ENCODE measurements at regions not wholly inside any gene's neighbourhood (a gene's known extent, or its start where the extent isn't known, plus 50 kb on each side); places are given as distances from the start of the nearest gene placed in this dataset.

DNA sequence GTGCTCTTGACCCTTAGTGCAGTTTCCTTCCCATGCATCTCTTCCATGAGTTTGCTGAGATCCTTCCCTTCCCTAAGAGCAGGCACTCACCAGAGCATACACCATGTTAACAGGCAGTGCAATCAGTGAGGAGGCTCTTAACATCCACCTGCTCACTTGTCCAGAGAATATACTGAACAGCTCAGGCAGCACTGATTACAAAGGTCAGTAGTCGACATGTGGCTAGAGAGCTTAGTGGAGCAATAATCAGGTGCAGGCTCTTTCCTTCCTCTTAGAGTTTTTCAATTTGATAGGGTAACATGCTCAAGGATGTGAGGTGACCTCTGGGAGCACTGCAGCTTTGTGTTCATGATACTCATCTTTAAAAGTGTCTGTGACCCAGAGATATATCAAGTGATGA is 144.1 kb upstream of the SETBP1 start:
- Histone ChIP-seq H3K36me3 (ENCODE audit: insufficient read depth, low read length) (no peaks in the 10 kb centered on the region), H3K4me3 (ENCODE audit: low read length) (no peak overlapping the region), H3K27me3 (ENCODE audit: control insufficient read depth in 1 of 2, insufficient read depth in 2 of 2, low read length in 2 of 2) (no peaks in the 10 kb centered on the region), H3K4me1 (ENCODE audit: insufficient read depth, low read length) (no peaks in the 10 kb centered on the region), H3K27ac (ENCODE audit: low read depth in 1 of 2, low read length in 2 of 2) (no peak overlapping the region), H3K9me3 (ENCODE audit: control insufficient read depth in 1 of 2, insufficient read depth in 1 of 2, low read length in 2 of 2) (no peaks in the 10 kb centered on the region)
- intact Hi-C loops (cut with DNase I, micrococcal nuclease): no loop called here
- ChIA-PET POLR2A (interaction anchor here (0.6 kb wide), 1 partner anchor 28 kb away, joined by 3 read pairs; no protein-coding TSS in a partner anchor), CTCF (no interaction called here)
- H3K4me1 Mint-ChIP-seq (ENCODE audit: low read depth): no peaks in the 10 kb centered on the region
- H3K4me3 Mint-ChIP-seq: no peak overlapping the region
- DNase-seq (no peak), ATAC-seq (ENCODE audit: poor library complexity) (no peak)
- H3K27ac Mint-ChIP-seq: no peak overlapping the region
- no peaks in the 10 kb centered on the region for H3K9me3 Mint-ChIP-seq
- TF ChIP-seq, protein P1, sequence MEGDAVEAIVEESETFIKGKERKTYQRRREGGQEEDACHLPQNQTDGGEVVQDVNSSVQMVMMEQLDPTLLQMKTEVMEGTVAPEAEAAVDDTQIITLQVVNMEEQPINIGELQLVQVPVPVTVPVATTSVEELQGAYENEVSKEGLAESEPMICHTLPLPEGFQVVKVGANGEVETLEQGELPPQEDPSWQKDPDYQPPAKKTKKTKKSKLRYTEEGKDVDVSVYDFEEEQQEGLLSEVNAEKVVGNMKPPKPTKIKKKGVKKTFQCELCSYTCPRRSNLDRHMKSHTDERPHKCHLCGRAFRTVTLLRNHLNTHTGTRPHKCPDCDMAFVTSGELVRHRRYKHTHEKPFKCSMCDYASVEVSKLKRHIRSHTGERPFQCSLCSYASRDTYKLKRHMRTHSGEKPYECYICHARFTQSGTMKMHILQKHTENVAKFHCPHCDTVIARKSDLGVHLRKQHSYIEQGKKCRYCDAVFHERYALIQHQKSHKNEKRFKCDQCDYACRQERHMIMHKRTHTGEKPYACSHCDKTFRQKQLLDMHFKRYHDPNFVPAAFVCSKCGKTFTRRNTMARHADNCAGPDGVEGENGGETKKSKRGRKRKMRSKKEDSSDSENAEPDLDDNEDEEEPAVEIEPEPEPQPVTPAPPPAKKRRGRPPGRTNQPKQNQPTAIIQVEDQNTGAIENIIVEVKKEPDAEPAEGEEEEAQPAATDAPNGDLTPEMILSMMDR (IDR thresholded peaks at IDR 0.05): no peak
- H3K36me3 Mint-ChIP-seq (ENCODE audit: low read depth): no peaks in the 10 kb centered on the region
- no peaks in the 10 kb centered on the region for H3K27me3 Mint-ChIP-seq

DNA sequence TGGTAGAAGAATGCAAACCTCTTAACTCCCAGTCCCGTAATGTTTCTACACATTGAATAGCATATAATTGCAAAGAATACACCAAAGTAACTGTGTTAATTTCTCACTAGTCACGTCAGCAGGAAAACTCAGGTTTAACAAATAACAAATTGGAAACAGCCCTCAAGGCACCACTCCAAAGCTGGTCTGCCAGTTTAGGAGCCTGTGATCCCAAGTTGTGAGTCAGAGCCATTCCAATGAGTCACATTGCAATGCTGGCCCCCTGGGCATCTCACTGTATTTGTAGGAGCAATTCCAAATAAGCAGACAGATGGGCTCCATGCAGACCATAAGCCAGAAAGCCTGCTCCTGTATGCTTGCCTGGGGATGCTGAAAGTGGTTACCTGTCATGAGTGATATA is 143.2 kb upstream of the SETBP1 start:
- CTCF ChIA-PET: no interaction called here
- H3K4me1 Mint-ChIP-seq (ENCODE audit: low read depth): no peaks in the 10 kb centered on the region

DNA sequence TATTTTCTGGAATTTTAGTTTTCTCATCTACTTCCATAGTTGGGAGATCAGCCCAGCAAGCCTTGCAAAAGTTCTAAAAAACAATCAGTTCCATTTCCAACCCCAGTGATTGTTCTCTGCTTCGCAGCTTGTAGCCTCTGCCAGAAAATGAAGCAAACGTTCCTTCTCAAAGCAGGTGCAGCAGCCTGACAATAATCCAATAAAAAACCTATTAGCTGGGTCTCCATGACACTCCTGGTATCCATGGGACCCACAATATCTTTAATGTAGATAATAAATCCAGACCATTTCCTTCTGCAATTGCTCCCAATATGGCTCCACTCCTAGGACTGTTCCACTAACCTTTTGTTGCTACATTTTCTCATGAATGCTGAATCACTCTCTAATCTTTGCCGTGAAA is 140.8 kb upstream of the SETBP1 start:
- TF ChIP-seq, protein P1 (IDR thresholded peaks at IDR 0.05): no peak
- H3K4me3 Mint-ChIP-seq: no peak overlapping the region
- Histone ChIP-seq H3K4me1 (ENCODE audit: insufficient read depth, low read length) (no peaks in the 10 kb centered on the region), H3K4me3 (ENCODE audit: low read length) (no peak overlapping the region), H3K36me3 (ENCODE audit: insufficient read depth, low read length) (no peaks in the 10 kb centered on the region), H3K27me3 (ENCODE audit: control insufficient read depth in 1 of 2, insufficient read depth in 2 of 2, low read length in 2 of 2) (no peaks in the 10 kb centered on the region), H3K27ac (ENCODE audit: low read depth in 1 of 2, low read length in 2 of 2) (no peak overlapping the region), H3K9me3 (ENCODE audit: control insufficient read depth in 1 of 2, insufficient read depth in 1 of 2, low read length in 2 of 2) (no peaks in the 10 kb centered on the region)
- CTCF ChIA-PET: no interaction called here
- no peak overlapping the region for H3K27ac Mint-ChIP-seq
- DNase-seq (no peak), ATAC-seq (ENCODE audit: poor library complexity) (no peak)
- no peaks in the 10 kb centered on the region for H3K36me3 Mint-ChIP-seq (ENCODE audit: low read depth)
- no peaks in the 10 kb centered on the region for H3K9me3 Mint-ChIP-seq
- intact Hi-C loops (cut with DNase I, micrococcal nuclease): no loop called here
- no peaks in the 10 kb centered on the region for H3K27me3 Mint-ChIP-seq
- H3K4me1 Mint-ChIP-seq (ENCODE audit: low read depth): no peaks in the 10 kb centered on the region
- POLR2A ChIA-PET: no interaction called here

More for the DNA sequence above, 143.2 kb upstream of the SETBP1 start:
- Histone ChIP-seq H3K4me3 (ENCODE audit: low read length) (no peak overlapping the region), H3K4me1 (ENCODE audit: insufficient read depth, low read length) (no peaks in the 10 kb centered on the region), H3K27me3 (ENCODE audit: control insufficient read depth in 1 of 2, insufficient read depth in 2 of 2, low read length in 2 of 2) (no peaks in the 10 kb centered on the region), H3K36me3 (ENCODE audit: insufficient read depth, low read length) (no peaks in the 10 kb centered on the region), H3K9me3 (ENCODE audit: control insufficient read depth in 1 of 2, insufficient read depth in 1 of 2, low read length in 2 of 2) (no peaks in the 10 kb centered on the region), H3K27ac (ENCODE audit: low read depth in 1 of 2, low read length in 2 of 2) (no peak overlapping the region)
- Mint-ChIP-seq H3K36me3 (ENCODE audit: low read depth) (no peaks in the 10 kb centered on the region), H3K4me3 (no peak overlapping the region), H3K27me3 (no peaks in the 10 kb centered on the region), H3K27ac (no peak overlapping the region), H3K9me3 (no peaks in the 10 kb centered on the region)
- intact Hi-C loops (cut with DNase I, micrococcal nuclease): no loop called here
- no peak for DNase-seq
- TF ChIP-seq, protein P1 (IDR thresholded peaks at IDR 0.05): no peak
- POLR2A ChIA-PET: no interaction called here
- no peak for ATAC-seq (ENCODE audit: poor library complexity)
